ENCODE measurements at regions not wholly inside any gene's neighbourhood (a gene's known extent, or its start where the extent isn't known, plus 50 kb on each side); places are given as distances from the start of the nearest gene placed in this dataset.

GRCh38 chr3:66622756-66623457 lies 122.1 kb upstream of the LRIG1 start:
- Histone ChIP-seq H3K36me3 (ENCODE audit: control insufficient read depth in 2 of 2, extremely low read depth in 1 of 2, insufficient read depth in 2 of 2, low read length in 2 of 2) (no peaks in the 10 kb centered on the region), H3K27ac (ENCODE audit: insufficient read depth, low read depth, low read length) (no peak overlapping the region), H3K4me1 (ENCODE audit: control insufficient read depth, extremely low read depth, insufficient read depth, low read length) (no peaks in the 10 kb centered on the region), H3K4me3 (replicated peaks in 1 of 3; ENCODE audit: insufficient read depth in 1 of 3, low read depth in 1 of 3, low read length in 3 of 3) (no peak overlapping the region), H3K27me3 (ENCODE audit: control insufficient read depth in 2 of 2, insufficient read depth in 2 of 2, low read length in 2 of 2) (no peaks in the 10 kb centered on the region), H3K79me2 (ENCODE audit: control insufficient read depth, insufficient read depth, low read length) (no peaks in the 10 kb centered on the region), H3K9me3 (replicated peaks; ENCODE audit: control insufficient read depth, insufficient read depth, low read length) (no peaks in the 10 kb centered on the region), H2AFZ (ENCODE audit: low read depth, low read length) (no peak overlapping the region), H4K20me1 (replicated peaks; ENCODE audit: control insufficient read depth, extremely low read depth, insufficient read depth, low read length) (no peaks in the 10 kb centered on the region), H3K9me1 (replicated peaks; ENCODE audit: control insufficient read depth, extremely low read depth, insufficient read depth, low read length) (no peaks in the 10 kb centered on the region), H3K4me2 (ENCODE audit: insufficient read depth, low read length) (no peak overlapping the region), H3K9ac (replicated peaks; ENCODE audit: extremely low read depth, insufficient read depth, low read length) (no peak overlapping the region)
- dilution Hi-C loops (cut with MboI; ENCODE audit: extremely low pct_ligation_motif_present, low sequenced_read_pairs) (no loop called here), intact Hi-C loops (cut with micrococcal nuclease) (no loop called here)
- ChIA-PET CTCF (no interaction called here), POLR2A (no interaction called here)
- DNase-seq (ENCODE audit: low read depth, low spot score) (no peak), FAIRE-seq (no peak)
- no peak for TF ChIP-seq EZH2 (IDR thresholded peaks at IDR 0.05; ENCODE audit: borderline replicate concordance, low read depth, low read length, severe bottlenecking)
- no peak for TF ChIP-seq POLR2AphosphoS5 (IDR thresholded peaks at IDR 0.05; ENCODE audit: insufficient read depth, low read depth, low read length)
- no peak for TF ChIP-seq MAX (IDR thresholded peaks at IDR 0.05; ENCODE audit: insufficient read depth, insufficient read length)
- no peak for TF ChIP-seq GATA2 (IDR thresholded peaks at IDR 0.05; ENCODE audit: insufficient read depth, insufficient read length, low read depth, low read length)
- no peak for TF ChIP-seq JUN (IDR thresholded peaks at IDR 0.05; ENCODE audit: borderline replicate concordance, insufficient read depth, insufficient read length, low read depth)
- TF ChIP-seq FOS (IDR thresholded peaks at IDR 0.05; ENCODE audit: borderline replicate concordance, insufficient read depth, low read length): no peak
- TF ChIP-seq MYC (IDR thresholded peaks at IDR 0.05; ENCODE audit: low read depth, low read length): no peak
- TF ChIP-seq CTCF (IDR thresholded peaks at IDR 0.05; ENCODE audit: extremely low read depth in 1 of 2, insufficient read depth in 1 of 2, low read depth in 1 of 2, low read length in 2 of 2): no peak
- BruUV-seq (replicated peaks): no TSS peak

Measured in endothelial cell of umbilical vein (primary cell).